ENCODE measurements at regions not wholly inside any gene's neighbourhood (a gene's known extent, or its start where the extent isn't known, plus 50 kb on each side); places are given as distances from the start of the nearest gene placed in this dataset.
"Not testable (repeated sequence)": the region's sequence is repeated elsewhere in the genome, so short reads cannot be mapped to it uniquely, and the experiment has no call there.

GRCh38 chr3:176619833-176620232, 577.4 kb downstream of the TBL1XR1 start:
- DNase-seq: no peak

- DNase-seq: no peak
Measured at GRCh38 chr3:176615826-176616225, 581.5 kb downstream of the TBL1XR1 start.

- no peak for DNase-seq
Measured at GRCh38 chr3:176611703-176612102, 585.6 kb downstream of the TBL1XR1 start.

GRCh38 chr3:176609361-176609760, 587.9 kb downstream of the TBL1XR1 start:
- no peak for DNase-seq

- DNase-seq: not testable (repeated sequence)
Measured at GRCh38 chr3:176605553-176605952, 591.7 kb downstream of the TBL1XR1 start.

GRCh38 chr3:176595307-176595706, 602.0 kb downstream of the TBL1XR1 start:
- DNase-seq: no peak

GRCh38 chr3:176590722-176591121, 606.6 kb downstream of the TBL1XR1 start:
- no peak for DNase-seq

GRCh38 chr3:176587089-176587488, 610.2 kb downstream of the TBL1XR1 start:
- no peak for DNase-seq

GRCh38 chr3:176584413-176585176, 612.7 kb downstream of the TBL1XR1 start:
- DNase-seq: no peak

- no peak for DNase-seq
Measured at GRCh38 chr3:176583956-176584355, 613.3 kb downstream of the TBL1XR1 start.

GRCh38 chr3:176581589-176581988, 615.7 kb downstream of the TBL1XR1 start:
- DNase-seq: no peak

- DNase-seq: no peak
Measured at GRCh38 chr3:176579711-176580185, 617.5 kb downstream of the TBL1XR1 start.

GRCh38 chr3:176578316-176578715, 619.0 kb downstream of the TBL1XR1 start:
- DNase-seq: no peak

GRCh38 chr3:176577447-176577846, 619.8 kb downstream of the TBL1XR1 start:
- no peak for DNase-seq

GRCh38 chr3:176574786-176575185, 622.5 kb downstream of the TBL1XR1 start:
- no peak for DNase-seq

GRCh38 chr3:176571926-176572325, 625.4 kb downstream of the TBL1XR1 start:
- no peak for DNase-seq

GRCh38 chr3:176570992-176571391, 626.3 kb downstream of the TBL1XR1 start:
- DNase-seq: no peak

- no peak for DNase-seq
Measured at GRCh38 chr3:176568189-176568588, 629.1 kb downstream of the TBL1XR1 start.

GRCh38 chr3:176566757-176567156, 630.5 kb downstream of the TBL1XR1 start:
- no peak for DNase-seq

- DNase-seq: no peak
Measured at GRCh38 chr3:176562331-176562730, 635.0 kb downstream of the TBL1XR1 start.

GRCh38 chr3:176561826-176562225, 635.5 kb downstream of the TBL1XR1 start:
- no peak for DNase-seq

- no peak for DNase-seq
Measured at GRCh38 chr3:176554791-176555654, 642.3 kb downstream of the TBL1XR1 start.

GRCh38 chr3:176554264-176554663, 643.0 kb downstream of the TBL1XR1 start:
- no peak for DNase-seq

- no peak for DNase-seq
Measured at GRCh38 chr3:176526942-176527341, 670.3 kb downstream of the TBL1XR1 start.
